ENCODE measurements at regions not wholly inside any gene's neighbourhood (a gene's known extent, or its start where the extent isn't known, plus 50 kb on each side); places are given as distances from the start of the nearest gene placed in this dataset.

GRCh38 chr15:58306591-58307312 is 125.0 kb upstream of the LIPC start (continued):
- TF ChIP-seq PBX3 (CRISPR knock-in tag; IDR thresholded peaks at IDR 0.05; ENCODE audit: borderline replicate concordance): no peak
- TF ChIP-seq ZNF441 (CRISPR knock-in tag; IDR thresholded peaks at IDR 0.05; ENCODE audit: borderline replicate concordance): no peak
- no peak for TF ChIP-seq MXI1 (IDR thresholded peaks at IDR 0.05; ENCODE audit: borderline replicate concordance, low read depth, low read length)
- TF ChIP-seq FOXO4 (CRISPR knock-in tag; conservative IDR thresholded peaks at IDR 0.05): no peak
- TF ChIP-seq MED8 (CRISPR knock-in tag; IDR thresholded peaks at IDR 0.05; ENCODE audit: insufficient replicate concordance): no peak
- TF ChIP-seq SMAD9 (CRISPR knock-in tag; IDR thresholded peaks at IDR 0.05): no peak
- no peak for TF ChIP-seq ZBTB20 (CRISPR knock-in tag; IDR thresholded peaks at IDR 0.05; ENCODE audit: borderline replicate concordance, low read depth)
- TF ChIP-seq, protein P1, sequence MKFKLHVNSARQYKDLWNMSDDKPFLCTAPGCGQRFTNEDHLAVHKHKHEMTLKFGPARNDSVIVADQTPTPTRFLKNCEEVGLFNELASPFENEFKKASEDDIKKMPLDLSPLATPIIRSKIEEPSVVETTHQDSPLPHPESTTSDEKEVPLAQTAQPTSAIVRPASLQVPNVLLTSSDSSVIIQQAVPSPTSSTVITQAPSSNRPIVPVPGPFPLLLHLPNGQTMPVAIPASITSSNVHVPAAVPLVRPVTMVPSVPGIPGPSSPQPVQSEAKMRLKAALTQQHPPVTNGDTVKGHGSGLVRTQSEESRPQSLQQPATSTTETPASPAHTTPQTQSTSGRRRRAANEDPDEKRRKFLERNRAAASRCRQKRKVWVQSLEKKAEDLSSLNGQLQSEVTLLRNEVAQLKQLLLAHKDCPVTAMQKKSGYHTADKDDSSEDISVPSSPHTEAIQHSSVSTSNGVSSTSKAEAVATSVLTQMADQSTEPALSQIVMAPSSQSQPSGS (CRISPR knock-in tag; IDR thresholded peaks at IDR 0.05): no peak
- TF ChIP-seq IRF2 (CRISPR knock-in tag; IDR thresholded peaks at IDR 0.05): no peak
- TF ChIP-seq GLI4 (CRISPR knock-in tag; IDR thresholded peaks at IDR 0.05; ENCODE audit: borderline replicate concordance): no peak
- no peak for TF ChIP-seq FOXK1 (CRISPR knock-in tag; IDR thresholded peaks at IDR 0.05; ENCODE audit: borderline replicate concordance, low read depth)
- TF ChIP-seq ZNF382 (CRISPR knock-in tag; IDR thresholded peaks at IDR 0.05; ENCODE audit: borderline replicate concordance): no peak
- no peak for TF ChIP-seq PHB2 (IDR thresholded peaks at IDR 0.05; ENCODE audit: partially characterized antibody)
- TF ChIP-seq ZNF75D (CRISPR knock-in tag; IDR thresholded peaks at IDR 0.05; ENCODE audit: borderline replicate concordance): no peak
- TF ChIP-seq PPARG (CRISPR knock-in tag; conservative IDR thresholded peaks at IDR 0.05): 0 out of 2 replicates have a peak, but pooled peaks have one; percentile 15
- no peak for TF ChIP-seq SNAPC2 (CRISPR knock-in tag; IDR thresholded peaks at IDR 0.05)
- no peak for TF ChIP-seq HDAC2 (CRISPR knock-in tag; IDR thresholded peaks at IDR 0.05)
- TF ChIP-seq, protein P2, sequence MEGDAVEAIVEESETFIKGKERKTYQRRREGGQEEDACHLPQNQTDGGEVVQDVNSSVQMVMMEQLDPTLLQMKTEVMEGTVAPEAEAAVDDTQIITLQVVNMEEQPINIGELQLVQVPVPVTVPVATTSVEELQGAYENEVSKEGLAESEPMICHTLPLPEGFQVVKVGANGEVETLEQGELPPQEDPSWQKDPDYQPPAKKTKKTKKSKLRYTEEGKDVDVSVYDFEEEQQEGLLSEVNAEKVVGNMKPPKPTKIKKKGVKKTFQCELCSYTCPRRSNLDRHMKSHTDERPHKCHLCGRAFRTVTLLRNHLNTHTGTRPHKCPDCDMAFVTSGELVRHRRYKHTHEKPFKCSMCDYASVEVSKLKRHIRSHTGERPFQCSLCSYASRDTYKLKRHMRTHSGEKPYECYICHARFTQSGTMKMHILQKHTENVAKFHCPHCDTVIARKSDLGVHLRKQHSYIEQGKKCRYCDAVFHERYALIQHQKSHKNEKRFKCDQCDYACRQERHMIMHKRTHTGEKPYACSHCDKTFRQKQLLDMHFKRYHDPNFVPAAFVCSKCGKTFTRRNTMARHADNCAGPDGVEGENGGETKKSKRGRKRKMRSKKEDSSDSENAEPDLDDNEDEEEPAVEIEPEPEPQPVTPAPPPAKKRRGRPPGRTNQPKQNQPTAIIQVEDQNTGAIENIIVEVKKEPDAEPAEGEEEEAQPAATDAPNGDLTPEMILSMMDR (CRISPR knock-in tag; IDR thresholded peaks at IDR 0.05): no peak
- no peak for TF ChIP-seq ADNP (CRISPR knock-in tag; IDR thresholded peaks at IDR 0.05)
- TF ChIP-seq TBP (CRISPR knock-in tag; IDR thresholded peaks at IDR 0.05): no peak
- no peak for TF ChIP-seq ZNF839 (CRISPR knock-in tag; IDR thresholded peaks at IDR 0.05; ENCODE audit: borderline replicate concordance)
- no peak for TF ChIP-seq ZNF605 (CRISPR knock-in tag; IDR thresholded peaks at IDR 0.05)
- TF ChIP-seq, protein P3, sequence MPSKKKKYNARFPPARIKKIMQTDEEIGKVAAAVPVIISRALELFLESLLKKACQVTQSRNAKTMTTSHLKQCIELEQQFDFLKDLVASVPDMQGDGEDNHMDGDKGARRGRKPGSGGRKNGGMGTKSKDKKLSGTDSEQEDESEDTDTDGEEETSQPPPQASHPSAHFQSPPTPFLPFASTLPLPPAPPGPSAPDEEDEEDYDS (CRISPR knock-in tag; IDR thresholded peaks at IDR 0.05): peak; percentile 22
- TF ChIP-seq ZNF317 (CRISPR knock-in tag; IDR thresholded peaks at IDR 0.05): peak; percentile 75
- TF ChIP-seq FOXM1 (CRISPR knock-in tag; IDR thresholded peaks at IDR 0.05): no peak
- TF ChIP-seq ZNF468 (CRISPR knock-in tag; IDR thresholded peaks at IDR 0.05): no peak
